Skeletal muscle tissue (tissue), 3 donors: ENCODE measurements at regions not wholly inside any gene's neighbourhood (a gene's known extent, or its start where the extent isn't known, plus 50 kb on each side); places are given as distances from the start of the nearest gene placed in this dataset.

Source experiments
- H3K27ac ChIP-seq: one replicate; pipeline ENCODE4 v1.7.0; 2013; ENCODE audit warnings: mild to moderate bottlenecking, low read depth, low read length, inconsistent platforms
- H3K27me3 ChIP-seq, 3 donors: one replicate each; pipeline ENCODE4 v1.7.0; 2013; ENCODE audit warnings: low read length in 3 of 3; ENCODE audit not compliant: control insufficient read depth in 3 of 3, insufficient read depth in 3 of 3
- H3K36me3 ChIP-seq, 3 donors: one replicate each; pipeline ENCODE4 v1.7.0; 2013; ENCODE audit warnings: low read length in 3 of 3; ENCODE audit not compliant: control insufficient read depth in 3 of 3, insufficient read depth in 3 of 3
- H3K4me1 ChIP-seq, 3 donors: one replicate each; pipeline ENCODE4 v1.7.0; 2013; ENCODE audit warnings: low read length in 3 of 3, mild to moderate bottlenecking in 3 of 3; ENCODE audit not compliant: control insufficient read depth in 3 of 3, insufficient read depth in 3 of 3
- H3K4me3 ChIP-seq, 3 donors: one replicate each; pipeline ENCODE4 v1.7.0; 2013; ENCODE audit warnings: low read length in 3 of 3
- H3K9ac ChIP-seq, 3 donors: one replicate each; pipeline ENCODE4 v1.7.0; 2013; ENCODE audit warnings: low read length in 3 of 3, mild to moderate bottlenecking in 3 of 3, moderate library complexity in 2 of 3, low read depth in 1 of 3
- H3K9me3 ChIP-seq, 3 donors: one replicate each; pipeline ENCODE4 v1.7.0; 2013; ENCODE audit warnings: low read length in 3 of 3; ENCODE audit not compliant: control insufficient read depth in 3 of 3
- donor health status: Osteomylitis.

DNA sequence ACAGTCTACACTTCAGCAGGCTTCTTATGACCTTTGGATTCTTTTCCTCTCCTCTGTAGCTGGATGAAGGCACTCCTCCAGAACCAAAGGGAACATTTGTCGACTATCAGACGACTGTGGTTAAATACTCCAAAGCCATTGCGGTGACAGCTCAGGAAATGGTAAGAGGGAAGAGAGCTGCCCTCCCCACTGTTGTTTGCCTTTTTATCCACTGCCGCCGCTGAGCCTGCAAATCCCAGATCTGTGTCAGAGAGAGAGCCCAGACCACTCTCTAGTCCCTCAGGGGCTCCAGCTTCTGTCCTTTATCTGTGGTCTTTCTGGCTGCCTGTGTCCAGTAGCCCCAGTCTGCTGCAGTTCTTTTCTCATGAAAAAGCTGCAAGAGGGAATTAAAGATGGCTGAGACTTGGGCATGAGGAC lies 261.5 kb upstream of the TPM1 start:
- H3K4me1 ChIP-seq = peaks cover 7 to 13% (median 9%) of the 10 kb centered on the region in 3 donors
- no peaks in the 10 kb centered on the region for H3K9me3 ChIP-seq
- H3K4me3 ChIP-seq = no peak overlapping the region
- no peak overlapping the region for H3K27ac ChIP-seq
- H3K9ac ChIP-seq = no peak overlapping the region
- peaks cover 4 to 27% (median 11%) of the 10 kb centered on the region in 3 donors for H3K36me3 ChIP-seq
- no peaks in the 10 kb centered on the region for H3K27me3 ChIP-seq

GRCh38 chr15:62782071-62782841 lies 260.3 kb upstream of the TPM1 start:
- Histone ChIP-seq H3K27me3 (no peaks in the 10 kb centered on the region), H3K36me3 (peaks cover 0 to 21% (median 8%) of the 10 kb centered on the region in 3 donors), H3K9ac (no peak overlapping the region), H3K4me1 (peaks cover 7 to 13% (median 9%) of the 10 kb centered on the region in 3 donors), H3K4me3 (no peak overlapping the region), H3K9me3 (no peaks in the 10 kb centered on the region), H3K27ac (no peak overlapping the region)

GRCh38 chr15:62782896-62783295 lies 259.7 kb upstream of the TPM1 start:
- no peak overlapping the region for H3K4me3 ChIP-seq
- H3K9ac ChIP-seq = no peak overlapping the region
- peaks cover 7 to 13% (median 9%) of the 10 kb centered on the region in 3 donors for H3K4me1 ChIP-seq
- H3K27ac ChIP-seq = no peak overlapping the region
- no peaks in the 10 kb centered on the region for H3K27me3 ChIP-seq
- H3K9me3 ChIP-seq = no peaks in the 10 kb centered on the region
- H3K36me3 ChIP-seq = peaks cover 0 to 21% (median 8%) of the 10 kb centered on the region in 3 donors

DNA sequence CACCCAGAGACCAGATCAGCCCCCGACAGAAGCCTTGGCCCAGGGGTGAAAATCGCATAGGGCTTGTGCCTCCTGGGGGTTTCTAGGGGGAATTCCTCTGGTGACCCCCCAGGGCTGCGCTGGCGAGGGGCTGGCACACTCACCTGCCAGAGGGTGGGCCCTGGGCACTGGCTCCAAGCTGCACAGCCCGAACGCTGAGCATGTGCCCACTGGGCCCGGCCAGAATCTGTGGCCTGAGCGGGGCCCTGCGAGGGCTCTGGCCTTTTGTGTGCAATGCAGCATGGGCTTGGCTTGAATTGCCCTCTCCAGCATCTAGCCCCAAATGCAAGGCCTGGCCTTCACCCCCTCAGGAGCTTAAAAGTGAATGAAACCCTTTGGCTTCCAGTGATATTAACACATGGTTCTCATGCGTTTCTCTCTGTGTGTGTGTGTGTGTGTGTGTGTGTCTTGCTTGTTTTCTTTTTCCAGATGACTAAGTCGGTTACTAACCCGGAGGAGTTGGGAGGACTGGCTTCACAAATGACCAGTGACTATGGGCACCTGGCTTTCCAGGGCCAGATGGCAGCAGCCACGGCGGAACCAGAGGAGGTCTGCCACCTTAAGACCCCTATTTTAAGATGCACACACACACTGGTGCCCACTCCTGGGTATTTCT lies 259.1 kb upstream of the TPM1 start:
- no peak overlapping the region for H3K27ac ChIP-seq
- no peaks in the 10 kb centered on the region for H3K9me3 ChIP-seq
- H3K4me3 ChIP-seq = no peak overlapping the region
- H3K9ac ChIP-seq = no peak overlapping the region
- H3K4me1 ChIP-seq = peaks cover 7 to 13% (median 9%) of the 10 kb centered on the region in 3 donors
- no peaks in the 10 kb centered on the region for H3K27me3 ChIP-seq
- H3K36me3 ChIP-seq = peaks cover 0 to 19% (median 8%) of the 10 kb centered on the region in 3 donors

DNA sequence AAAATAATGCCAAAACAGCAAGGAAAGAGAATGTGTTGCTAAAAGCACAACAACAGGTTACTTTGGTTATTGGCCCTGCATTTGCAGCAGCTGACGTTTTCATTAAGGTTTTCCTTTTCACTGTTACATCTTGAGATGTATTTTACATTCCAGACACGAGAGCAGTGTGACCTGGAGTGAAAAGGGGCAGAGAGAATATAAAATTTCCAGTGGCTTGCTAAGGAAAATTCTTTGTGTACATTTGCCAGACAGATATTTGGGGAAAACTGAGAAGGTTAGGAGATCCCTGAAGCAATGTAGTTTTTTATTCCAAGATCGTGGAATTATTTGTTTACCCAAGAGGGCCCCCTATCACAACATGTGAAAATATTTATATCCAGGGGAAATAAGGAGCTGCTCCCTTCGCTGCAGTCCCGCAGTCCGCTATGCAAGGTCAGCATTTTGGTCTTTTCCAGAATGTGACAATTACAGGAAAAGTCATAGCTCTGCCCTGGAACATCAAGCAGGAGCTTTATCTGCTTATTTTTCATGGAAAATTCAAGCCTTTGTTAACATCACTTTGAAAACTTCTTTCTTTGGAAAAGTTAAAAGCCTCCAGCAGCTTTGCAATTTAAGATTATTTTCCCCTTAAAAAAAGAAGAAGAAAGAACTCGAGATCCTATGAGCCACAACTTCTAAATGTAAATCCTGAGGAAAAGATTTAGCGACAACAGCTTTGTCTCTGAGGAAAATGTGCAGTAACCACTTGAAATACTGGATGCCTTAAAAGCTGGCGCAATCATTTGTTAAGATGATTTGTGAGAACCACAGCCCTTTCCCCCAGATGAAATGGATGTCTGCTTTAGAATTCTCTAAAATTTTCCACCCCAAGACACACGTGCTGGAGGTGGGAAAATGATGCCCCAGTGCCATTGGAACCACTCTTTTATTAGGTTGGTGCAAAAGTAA lies 256.4 kb upstream of the TPM1 start:
- no peak overlapping the region for H3K9ac ChIP-seq
- no peak overlapping the region for H3K27ac ChIP-seq
- no peaks in the 10 kb centered on the region for H3K27me3 ChIP-seq
- no peak overlapping the region for H3K4me3 ChIP-seq
- peaks cover 7 to 9% (median 9%) of the 10 kb centered on the region in 3 donors for H3K4me1 ChIP-seq
- peaks cover 0 to 13% (median 10%) of the 10 kb centered on the region in 3 donors for H3K36me3 ChIP-seq
- no peaks in the 10 kb centered on the region for H3K9me3 ChIP-seq

- H3K27me3 ChIP-seq = no peaks in the 10 kb centered on the region
- peaks cover 0 to 13% (median 12%) of the 10 kb centered on the region in 3 donors for H3K36me3 ChIP-seq
- no peak overlapping the region for H3K9ac ChIP-seq
- no peak overlapping the region for H3K4me3 ChIP-seq
- no peaks in the 10 kb centered on the region for H3K9me3 ChIP-seq
- H3K4me1 ChIP-seq = peaks cover 3 to 4% (median 3%) of the 10 kb centered on the region in 3 donors
- H3K27ac ChIP-seq = no peak overlapping the region
These were observed 255.1 kb upstream of the TPM1 start for GRCh38 chr15:62787401-62787800.

- Histone ChIP-seq H3K4me1 (no peaks in the 10 kb centered on the region), H3K9me3 (no peaks in the 10 kb centered on the region), H3K4me3 (no peak overlapping the region), H3K36me3 (peaks cover 0 to 19% (median 13%) of the 10 kb centered on the region in 3 donors), H3K27ac (no peak overlapping the region), H3K27me3 (no peaks in the 10 kb centered on the region), H3K9ac (no peak overlapping the region)
These were observed 254.3 kb upstream of the TPM1 start for GRCh38 chr15:62788224-62788623.

- Histone ChIP-seq H3K4me1 (no peaks in the 10 kb centered on the region), H3K27ac (no peak overlapping the region), H3K4me3 (no peak overlapping the region), H3K9ac (no peak overlapping the region), H3K9me3 (no peaks in the 10 kb centered on the region), H3K27me3 (no peaks in the 10 kb centered on the region), H3K36me3 (peaks cover 3 to 20% (median 7%) of the 10 kb centered on the region in 3 donors)
These were observed 252.0 kb upstream of the TPM1 start for GRCh38 chr15:62790546-62790945.

DNA sequence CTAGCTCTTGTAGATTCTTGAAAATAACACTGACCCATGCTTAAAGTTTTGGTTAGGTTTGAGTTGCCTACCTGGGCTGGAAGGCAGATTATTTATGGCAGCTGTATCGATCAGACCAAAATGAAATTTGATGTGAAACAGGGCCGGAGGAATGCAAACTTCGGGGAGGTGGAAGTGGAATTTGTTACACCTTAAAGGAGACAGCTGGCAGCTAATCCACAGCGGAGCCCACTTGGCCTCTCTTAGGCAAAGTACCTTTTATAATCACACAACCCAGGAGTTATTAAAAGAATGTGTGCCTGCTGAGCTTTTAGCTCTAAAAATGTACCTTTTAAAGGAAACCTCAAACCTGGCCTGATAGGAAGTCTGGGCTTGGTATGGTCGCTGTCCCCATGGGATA lies 250.9 kb upstream of the TPM1 start:
- H3K9ac ChIP-seq = no peak overlapping the region
- no peak overlapping the region for H3K4me3 ChIP-seq
- H3K4me1 ChIP-seq = no peaks in the 10 kb centered on the region
- no peaks in the 10 kb centered on the region for H3K27me3 ChIP-seq
- H3K36me3 ChIP-seq = peaks cover 8 to 26% (median 14%) of the 10 kb centered on the region in 3 donors
- H3K27ac ChIP-seq = no peak overlapping the region
- H3K9me3 ChIP-seq = no peaks in the 10 kb centered on the region
